Fibroblast of villous mesenchyme (primary cell): ENCODE measurements at regions not wholly inside any gene's neighbourhood (a gene's known extent, or its start where the extent isn't known, plus 50 kb on each side); places are given as distances from the start of the nearest gene placed in this dataset.

Experiments
- DNase-seq: peaks from one replicate; pipeline ENCODE4 v3.0.0-alpha.2; 2010; ENCODE audit warnings: low read depth
- H3K4me3 ChIP-seq: 2 replicates; pipeline ENCODE4 v1.5.1; 2011; ENCODE audit warnings: low read depth, mild to moderate bottlenecking, low read length
- CTCF ChIP-seq: IDR thresholded peaks from 2 replicates; pipeline ENCODE4 v1.5.1; 2012; ENCODE audit warnings: low read depth, mild to moderate bottlenecking, low read length; ENCODE audit not compliant: insufficient read depth

- no peak overlapping the region for H3K4me3 ChIP-seq
- no peak for TF ChIP-seq CTCF
- no peak for DNase-seq
These were observed 528.5 kb downstream of the ADGRL2 start for GRCh38 chr1:82329226-82329625.

GRCh38 chr1:82323144-82323841 lies 522.6 kb downstream of the ADGRL2 start:
- TF ChIP-seq CTCF: no peak
- no peak overlapping the region for H3K4me3 ChIP-seq
- DNase-seq: no peak

- no peak overlapping the region for H3K4me3 ChIP-seq
- no peak for TF ChIP-seq CTCF
- no peak for DNase-seq
These were observed 521.1 kb downstream of the ADGRL2 start for GRCh38 chr1:82321794-82322193.

GRCh38 chr1:82319546-82319945 lies 518.8 kb downstream of the ADGRL2 start:
- no peak for DNase-seq
- no peak overlapping the region for H3K4me3 ChIP-seq
- no peak for TF ChIP-seq CTCF

- no peak for DNase-seq
- no peak for TF ChIP-seq CTCF
These were observed 518.2 kb downstream of the ADGRL2 start for GRCh38 chr1:82318921-82319320.

GRCh38 chr1:82318265-82318664 lies 517.5 kb downstream of the ADGRL2 start:
- H3K4me3 ChIP-seq: no peak overlapping the region
- DNase-seq: no peak
- no peak for TF ChIP-seq CTCF

More at GRCh38 chr1:82318921-82319320, 518.2 kb downstream of the ADGRL2 start:
- H3K4me3 ChIP-seq: no peak overlapping the region

GRCh38 chr1:82317671-82318070 lies 516.9 kb downstream of the ADGRL2 start:
- no peak for TF ChIP-seq CTCF
- no peak for DNase-seq
- H3K4me3 ChIP-seq: no peak overlapping the region
